ENCODE measurements at regions not wholly inside any gene's neighbourhood (a gene's known extent, or its start where the extent isn't known, plus 50 kb on each side); places are given as distances from the start of the nearest gene placed in this dataset.
A peak's percentile ranks its signal among the peaks of the same experiment; 100 is the strongest.

- TF ChIP-seq C11orf30 (IDR thresholded peaks at IDR 0.05; ENCODE audit: low read depth) (peak; percentile 58; the same call in 1 of the 2 replicates), ZBTB43 (CRISPR knock-in tag; IDR thresholded peaks at IDR 0.05) (no peak), SMAD4 (CRISPR knock-in tag; conservative IDR thresholded peaks at IDR 0.05) (0 out of 2 replicates have a peak, but pooled peaks have one; percentile 50), CUX1 (CRISPR knock-in tag; IDR thresholded peaks at IDR 0.05) (peak; percentile 70; the same call in 1 of the 2 replicates), L3MBTL2 (IDR thresholded peaks at IDR 0.05) (no peak), BHLHE40 (IDR thresholded peaks at IDR 0.05; ENCODE audit: low read length) (0 out of 2 replicates have a peak, but pooled peaks have one; percentile 2), ZNF583 (CRISPR knock-in tag; IDR thresholded peaks at IDR 0.05) (no peak), SRSF1 (IDR thresholded peaks at IDR 0.05; ENCODE audit: low read depth, low read length) (no peak), MEF2A (IDR thresholded peaks at IDR 0.05; ENCODE audit: control insufficient read depth, low read depth, low read length) (peak; percentile 60; the same call in 1 of the 2 replicates), CEBPZ (IDR thresholded peaks at IDR 0.05; ENCODE audit: borderline replicate concordance, low read depth, low read length) (no peak)
Observed at GRCh38 chr1:234670967-234671626, 61.1 kb upstream of the IRF2BP2 start (continued).

Data from K562 (cell line).